ENCODE measurements at regions not wholly inside any gene's neighbourhood (a gene's known extent, or its start where the extent isn't known, plus 50 kb on each side); places are given as distances from the start of the nearest gene placed in this dataset.

DNA sequence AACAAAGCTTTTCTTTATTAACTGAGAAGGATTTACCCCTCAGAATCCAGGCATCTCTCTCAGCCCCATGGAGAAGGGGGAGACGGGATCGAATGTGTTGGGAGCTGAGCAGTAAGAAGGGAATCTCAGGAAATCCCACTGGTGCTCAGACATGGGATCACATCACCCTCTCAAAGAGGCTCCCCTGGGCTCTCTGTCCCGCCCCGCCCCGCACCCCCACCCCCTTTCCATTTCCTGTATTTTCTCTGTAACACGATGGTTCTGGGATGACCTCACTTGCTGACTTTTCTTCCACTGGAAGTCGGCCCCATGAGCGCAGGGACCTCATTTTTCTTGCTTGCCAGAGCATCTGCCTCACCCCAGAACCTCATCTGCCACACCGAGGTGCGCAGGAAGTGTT lies 96.7 kb upstream of the SLC22A11 start:
- Histone ChIP-seq H3K9me2 (replicated peaks; ENCODE audit: insufficient read depth) (no peaks in the 10 kb centered on the region), H3K4me3 (no peak overlapping the region), H3K27me3 (no peaks in the 10 kb centered on the region), H3K4me1 (ENCODE audit: insufficient read depth) (no peaks in the 10 kb centered on the region), H3K79me2 (no peaks in the 10 kb centered on the region), H3K27ac (no peak overlapping the region), H2AFZ (no peak overlapping the region), H3K36me3 (replicated peaks; ENCODE audit: insufficient read depth, low read depth) (no peaks in the 10 kb centered on the region), H3K4me2 (no peak overlapping the region), H4K20me1 (ENCODE audit: insufficient read depth, poor library complexity, severe bottlenecking) (no peaks in the 10 kb centered on the region), H3K9me3 (ENCODE audit: low read depth) (no peaks in the 10 kb centered on the region)
- TF ChIP-seq EZH2phosphoT487 (IDR thresholded peaks at IDR 0.05; ENCODE audit: low read depth, severe bottlenecking, unreplicated experiment) = no peak
- TF ChIP-seq, protein P1, sequence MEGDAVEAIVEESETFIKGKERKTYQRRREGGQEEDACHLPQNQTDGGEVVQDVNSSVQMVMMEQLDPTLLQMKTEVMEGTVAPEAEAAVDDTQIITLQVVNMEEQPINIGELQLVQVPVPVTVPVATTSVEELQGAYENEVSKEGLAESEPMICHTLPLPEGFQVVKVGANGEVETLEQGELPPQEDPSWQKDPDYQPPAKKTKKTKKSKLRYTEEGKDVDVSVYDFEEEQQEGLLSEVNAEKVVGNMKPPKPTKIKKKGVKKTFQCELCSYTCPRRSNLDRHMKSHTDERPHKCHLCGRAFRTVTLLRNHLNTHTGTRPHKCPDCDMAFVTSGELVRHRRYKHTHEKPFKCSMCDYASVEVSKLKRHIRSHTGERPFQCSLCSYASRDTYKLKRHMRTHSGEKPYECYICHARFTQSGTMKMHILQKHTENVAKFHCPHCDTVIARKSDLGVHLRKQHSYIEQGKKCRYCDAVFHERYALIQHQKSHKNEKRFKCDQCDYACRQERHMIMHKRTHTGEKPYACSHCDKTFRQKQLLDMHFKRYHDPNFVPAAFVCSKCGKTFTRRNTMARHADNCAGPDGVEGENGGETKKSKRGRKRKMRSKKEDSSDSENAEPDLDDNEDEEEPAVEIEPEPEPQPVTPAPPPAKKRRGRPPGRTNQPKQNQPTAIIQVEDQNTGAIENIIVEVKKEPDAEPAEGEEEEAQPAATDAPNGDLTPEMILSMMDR (IDR thresholded peaks at IDR 0.05; ENCODE audit: poor library complexity) = no peak
- DNase-seq (ENCODE audit: low spot score) = no peak
- 40% methylated on average over 10 of the region's 10 CpGs for WGBS (ENCODE audit: low lambda C conversion rate, missing lambda C conversion rate)

DNA sequence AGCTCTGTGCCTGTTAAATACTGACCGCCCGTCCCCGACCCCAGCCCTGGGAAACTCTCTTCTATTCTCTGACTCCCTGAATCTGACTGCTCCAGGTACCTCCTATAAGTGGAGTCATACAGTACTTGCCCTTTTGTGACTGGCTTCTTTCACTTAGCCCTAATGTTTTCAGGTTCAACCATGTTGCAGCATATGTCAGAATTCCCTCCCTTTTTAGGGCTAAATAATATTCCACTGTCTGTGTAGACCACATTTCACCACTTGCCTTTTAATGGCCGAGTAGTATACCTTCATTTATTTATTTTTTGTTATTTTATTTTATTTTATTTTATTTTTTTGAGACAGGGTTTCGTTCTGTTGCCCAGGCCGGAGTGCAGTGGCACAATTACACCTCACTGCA lies 96.1 kb upstream of the SLC22A11 start:
- TF ChIP-seq, protein P1 (IDR thresholded peaks at IDR 0.05; ENCODE audit: poor library complexity) = no peak
- TF ChIP-seq EZH2phosphoT487 (IDR thresholded peaks at IDR 0.05; ENCODE audit: low read depth, severe bottlenecking, unreplicated experiment) (no peak), EZH2 (IDR thresholded peaks at IDR 0.05; ENCODE audit: borderline replicate concordance) (no peak)
- 71% methylated on average over 6 of the region's 6 CpGs for WGBS (ENCODE audit: low lambda C conversion rate, missing lambda C conversion rate)
- no peaks in the 10 kb centered on the region for H3K9me2 ChIP-seq (replicated peaks; ENCODE audit: insufficient read depth)
- no peaks in the 10 kb centered on the region for H3K27me3 ChIP-seq
- H2AFZ ChIP-seq = no peak overlapping the region
- H3K79me2 ChIP-seq = no peaks in the 10 kb centered on the region
- no peak for DNase-seq (ENCODE audit: low spot score)
- no peak overlapping the region for H3K27ac ChIP-seq
- H3K4me2 ChIP-seq = no peak overlapping the region
- no peaks in the 10 kb centered on the region for H3K9me3 ChIP-seq (ENCODE audit: low read depth)
- no peaks in the 10 kb centered on the region for H3K4me1 ChIP-seq (ENCODE audit: insufficient read depth)
- H4K20me1 ChIP-seq (ENCODE audit: insufficient read depth, poor library complexity, severe bottlenecking) = no peaks in the 10 kb centered on the region
- H3K36me3 ChIP-seq (replicated peaks; ENCODE audit: insufficient read depth, low read depth) = no peaks in the 10 kb centered on the region
- no peak overlapping the region for H3K4me3 ChIP-seq

DNA sequence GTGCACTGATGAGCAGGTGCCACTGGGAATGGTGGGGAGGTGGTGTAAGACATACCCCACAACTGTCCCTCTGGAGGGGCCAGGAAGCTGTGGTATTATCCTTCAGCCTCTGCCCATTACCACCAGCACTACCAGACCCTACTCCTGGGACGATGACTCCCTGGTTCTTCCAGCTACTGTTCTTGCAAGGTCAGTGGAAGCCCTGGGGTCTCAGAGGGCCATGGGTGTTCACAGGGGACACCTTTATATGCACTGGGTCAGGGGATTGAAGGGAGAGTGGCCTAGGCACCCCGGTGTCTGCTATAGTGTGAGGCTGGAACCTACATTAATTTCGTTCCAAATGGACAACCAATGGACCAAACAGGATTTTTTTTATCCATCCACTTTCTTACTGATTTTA lies 94.7 kb upstream of the SLC22A11 start:
- 85% methylated on average over 3 of the region's 3 CpGs for WGBS (ENCODE audit: low lambda C conversion rate, missing lambda C conversion rate)
- no peaks in the 10 kb centered on the region for H3K9me2 ChIP-seq (replicated peaks; ENCODE audit: insufficient read depth)

More for the DNA sequence above, 94.7 kb upstream of the SLC22A11 start:
- Histone ChIP-seq H3K27me3 (no peaks in the 10 kb centered on the region), H4K20me1 (ENCODE audit: insufficient read depth, poor library complexity, severe bottlenecking) (no peaks in the 10 kb centered on the region), H3K4me2 (no peak overlapping the region), H3K9me3 (ENCODE audit: low read depth) (no peaks in the 10 kb centered on the region), H2AFZ (no peak overlapping the region), H3K79me2 (no peaks in the 10 kb centered on the region), H3K27ac (no peak overlapping the region), H3K36me3 (replicated peaks; ENCODE audit: insufficient read depth, low read depth) (no peaks in the 10 kb centered on the region), H3K4me3 (no peak overlapping the region), H3K4me1 (ENCODE audit: insufficient read depth) (no peaks in the 10 kb centered on the region)
- TF ChIP-seq EZH2 (IDR thresholded peaks at IDR 0.05; ENCODE audit: borderline replicate concordance) = no peak
- TF ChIP-seq, protein P1 (IDR thresholded peaks at IDR 0.05; ENCODE audit: poor library complexity) = no peak
- TF ChIP-seq EZH2phosphoT487 (IDR thresholded peaks at IDR 0.05; ENCODE audit: low read depth, severe bottlenecking, unreplicated experiment) = no peak
- no peak for DNase-seq (ENCODE audit: low spot score)

All from hepatocyte (in vitro differentiated cells).